Activated CD4-positive, alpha-beta memory T cell treated with anti-CD3 and anti-CD28 coated beads, Interleukin-2, amount 10 ng/mL, durations not matched to agents 7 days and 5 days (primary cell): ENCODE measurements at regions not wholly inside any gene's neighbourhood (a gene's known extent, or its start where the extent isn't known, plus 50 kb on each side); places are given as distances from the start of the nearest gene placed in this dataset.

ENCODE experiments used
- CTCF ChIA-PET: fragments of 350-600 bp; sonication (Branson Sonifier 250); formaldehyde crosslinking; loops from one replicate; lab custom pipeline; 2021; ENCODE audit warnings: antibody characterized with exemption, inconsistent platforms; lab: Charles Lee
- POLR2A ChIA-PET: fragments of 350-600 bp; sonication (Branson Sonifier 250); formaldehyde crosslinking; loops from one replicate; lab custom pipeline; 2021; ENCODE audit warnings: antibody characterized with exemption; lab: Charles Lee
- DNase-seq: peaks from one replicate; pipeline ENCODE4 v3.0.0-alpha.2; 2020
- H3K27ac Mint-ChIP-seq: one replicate; pipeline ENCODE4 v1.8.0; 2021; ENCODE audit warnings: mild to moderate bottlenecking, mixed read lengths
- H3K27me3 Mint-ChIP-seq: one replicate; pipeline ENCODE4 v1.8.0; 2021; ENCODE audit warnings: mixed read lengths
- H3K36me3 Mint-ChIP-seq: one replicate; pipeline ENCODE4 v1.8.0; 2021; ENCODE audit warnings: low read depth, mixed read lengths
- H3K4me1 Mint-ChIP-seq: one replicate; pipeline ENCODE4 v1.8.0; 2021; ENCODE audit warnings: mixed read lengths
- H3K4me3 Mint-ChIP-seq: one replicate; pipeline ENCODE4 v1.8.0; 2021; ENCODE audit warnings: mild to moderate bottlenecking, mixed read lengths
- H3K9me3 Mint-ChIP-seq: one replicate; pipeline ENCODE4 v1.8.0; 2021; ENCODE audit warnings: mixed read lengths

DNA sequence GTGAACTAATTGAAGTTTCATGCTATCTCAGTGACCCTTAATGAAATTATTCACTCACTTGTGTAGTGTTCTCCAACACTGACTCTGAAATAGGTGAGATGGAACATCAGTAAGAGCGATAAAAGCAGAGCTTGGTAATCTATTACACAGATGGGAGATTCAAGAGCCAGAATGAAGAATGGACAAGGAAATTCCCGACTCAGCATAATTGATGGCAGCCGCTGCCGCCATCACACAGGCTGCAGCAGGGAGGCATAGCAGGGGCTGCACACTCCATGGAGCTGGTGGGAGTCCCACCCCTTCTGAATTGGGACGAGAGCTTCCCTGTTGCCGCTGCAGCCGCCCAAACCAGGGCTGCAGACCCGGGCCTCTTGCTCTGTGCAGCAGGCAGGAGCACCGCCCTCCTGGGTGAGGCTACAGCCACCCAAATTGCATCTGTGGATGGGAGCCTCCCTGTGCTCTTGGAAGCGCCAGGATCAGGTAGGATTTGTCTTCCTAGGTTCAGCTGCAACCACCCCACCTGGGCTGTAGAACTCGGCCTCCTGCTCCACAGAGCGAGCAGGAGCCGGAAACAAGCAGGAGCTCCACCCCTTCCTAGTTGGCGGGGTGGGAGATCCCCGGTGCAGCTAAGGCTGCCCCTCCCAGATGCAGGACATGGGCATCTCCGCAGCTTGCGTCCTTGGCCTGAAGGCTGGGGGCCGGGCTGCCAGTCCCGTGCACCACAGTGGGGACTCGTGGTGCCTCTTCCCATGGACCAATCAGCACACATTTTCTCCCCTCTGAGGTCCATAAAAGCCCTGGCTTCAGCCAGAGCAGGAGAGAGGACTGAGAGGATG is 535.1 kb upstream of the LUZP2 start:
- DNase-seq, result no peak
- H3K4me3 Mint-ChIP-seq, result no peak overlapping the region
- ChIA-PET POLR2A (no interaction called here), CTCF (no interaction called here)
- H3K9me3 Mint-ChIP-seq, result peaks cover 8% of the 10 kb centered on the region
- H3K27ac Mint-ChIP-seq, result no peak overlapping the region
- no peaks in the 10 kb centered on the region for H3K4me1 Mint-ChIP-seq
- no peaks in the 10 kb centered on the region for H3K27me3 Mint-ChIP-seq
- H3K36me3 Mint-ChIP-seq, result no peaks in the 10 kb centered on the region

DNA sequence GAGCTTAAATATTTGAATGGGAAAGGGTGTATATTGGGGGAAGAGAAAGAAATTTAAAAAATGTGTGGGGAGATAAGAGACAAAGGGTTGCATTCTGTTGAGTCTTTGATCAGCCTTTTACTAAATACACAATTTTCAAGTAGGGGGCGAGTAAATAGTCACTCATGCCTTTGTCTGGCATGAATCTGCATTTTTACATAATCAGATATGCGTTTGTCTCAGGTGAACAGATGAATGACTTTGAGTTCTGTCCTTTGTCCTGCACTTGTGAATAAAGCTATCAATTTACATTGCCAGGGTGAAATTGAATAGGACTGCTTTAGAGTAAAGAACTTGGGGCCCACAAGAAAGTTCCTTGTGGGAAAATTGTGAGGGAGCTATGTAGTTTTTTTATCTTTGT is 523.6 kb upstream of the LUZP2 start:
- DNase-seq, result no peak
- H3K36me3 Mint-ChIP-seq, result no peaks in the 10 kb centered on the region
- no peaks in the 10 kb centered on the region for H3K27me3 Mint-ChIP-seq
- ChIA-PET CTCF (no interaction called here), POLR2A (no interaction called here)
- no peak overlapping the region for H3K27ac Mint-ChIP-seq
- no peaks in the 10 kb centered on the region for H3K4me1 Mint-ChIP-seq
- peaks cover 2% of the 10 kb centered on the region for H3K9me3 Mint-ChIP-seq
- H3K4me3 Mint-ChIP-seq, result no peak overlapping the region

DNA sequence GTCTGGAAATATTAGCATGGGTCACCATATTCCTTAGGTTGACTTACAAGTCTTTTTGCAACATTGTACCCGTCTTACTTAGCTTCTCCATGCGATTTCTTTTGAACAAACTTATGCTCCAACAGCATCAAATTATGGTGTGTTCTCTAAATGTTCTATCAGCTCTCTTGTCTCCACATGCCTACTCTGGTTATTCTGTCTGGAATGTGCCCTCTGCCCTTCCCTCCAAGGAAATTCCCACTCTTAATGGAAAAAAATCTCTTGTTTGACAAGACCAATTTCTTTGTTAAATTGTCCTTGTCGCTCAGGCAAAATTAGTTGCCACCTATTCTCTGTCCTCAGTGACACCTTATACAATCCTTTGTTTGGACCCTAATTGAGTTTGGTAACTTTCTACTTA is 522.8 kb upstream of the LUZP2 start:
- Mint-ChIP-seq H3K27ac (no peak overlapping the region), H3K4me1 (no peaks in the 10 kb centered on the region), H3K4me3 (no peak overlapping the region), H3K27me3 (no peaks in the 10 kb centered on the region), H3K9me3 (peaks cover 2% of the 10 kb centered on the region), H3K36me3 (no peaks in the 10 kb centered on the region)
- ChIA-PET POLR2A (no interaction called here), CTCF (no interaction called here)
- DNase-seq, result no peak

DNA sequence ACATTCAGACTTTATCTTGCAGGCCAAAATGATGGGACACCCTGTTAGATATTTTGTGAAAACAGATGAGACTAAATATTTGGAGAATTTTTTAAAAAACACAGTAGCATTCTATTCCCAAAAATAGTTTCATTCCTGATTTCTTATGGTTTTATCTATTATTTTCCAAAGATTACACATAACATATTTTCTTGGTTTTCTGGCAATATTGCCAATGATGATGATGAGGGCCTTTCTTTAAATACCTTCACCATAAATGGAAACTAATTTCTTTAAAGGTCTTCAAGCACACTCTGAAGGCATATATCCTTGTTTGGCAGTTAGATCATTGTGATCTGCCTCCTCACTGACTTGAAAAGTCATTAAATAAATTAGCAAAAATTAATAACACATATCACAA is 522.3 kb upstream of the LUZP2 start:
- CTCF ChIA-PET, result no interaction called here
- H3K27me3 Mint-ChIP-seq, result no peaks in the 10 kb centered on the region
- POLR2A ChIA-PET, result no interaction called here
- H3K36me3 Mint-ChIP-seq, result no peaks in the 10 kb centered on the region
- H3K4me1 Mint-ChIP-seq, result no peaks in the 10 kb centered on the region
- no peak for DNase-seq
- H3K9me3 Mint-ChIP-seq, result peaks cover 2% of the 10 kb centered on the region
- H3K27ac Mint-ChIP-seq, result no peak overlapping the region
- H3K4me3 Mint-ChIP-seq, result no peak overlapping the region

DNA sequence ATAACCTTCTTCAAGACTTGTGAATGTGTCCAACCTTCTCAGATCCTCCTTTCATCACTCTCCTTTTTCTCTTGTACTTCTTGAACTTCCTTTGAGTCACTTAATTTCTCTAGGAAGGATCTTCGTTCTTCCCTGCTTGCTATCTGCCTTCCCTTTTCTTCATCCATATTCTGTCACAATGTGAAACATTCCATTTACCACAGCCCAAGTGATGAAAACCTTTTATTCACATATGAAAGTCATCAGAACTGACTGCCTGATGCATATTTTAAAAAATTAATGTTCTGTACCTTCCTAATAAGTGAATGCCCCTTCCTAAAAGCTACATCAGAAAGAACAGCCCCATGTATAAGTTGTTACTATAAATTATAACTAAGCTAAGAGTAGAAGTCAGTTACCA is 520.4 kb upstream of the LUZP2 start:
- H3K36me3 Mint-ChIP-seq, result no peaks in the 10 kb centered on the region
- H3K27me3 Mint-ChIP-seq, result no peaks in the 10 kb centered on the region
- H3K27ac Mint-ChIP-seq, result no peak overlapping the region
- CTCF ChIA-PET, result no interaction called here
- no peaks in the 10 kb centered on the region for H3K4me1 Mint-ChIP-seq
- POLR2A ChIA-PET, result no interaction called here
- no peak overlapping the region for H3K4me3 Mint-ChIP-seq
- no peak for DNase-seq
- peaks cover 2% of the 10 kb centered on the region for H3K9me3 Mint-ChIP-seq

DNA sequence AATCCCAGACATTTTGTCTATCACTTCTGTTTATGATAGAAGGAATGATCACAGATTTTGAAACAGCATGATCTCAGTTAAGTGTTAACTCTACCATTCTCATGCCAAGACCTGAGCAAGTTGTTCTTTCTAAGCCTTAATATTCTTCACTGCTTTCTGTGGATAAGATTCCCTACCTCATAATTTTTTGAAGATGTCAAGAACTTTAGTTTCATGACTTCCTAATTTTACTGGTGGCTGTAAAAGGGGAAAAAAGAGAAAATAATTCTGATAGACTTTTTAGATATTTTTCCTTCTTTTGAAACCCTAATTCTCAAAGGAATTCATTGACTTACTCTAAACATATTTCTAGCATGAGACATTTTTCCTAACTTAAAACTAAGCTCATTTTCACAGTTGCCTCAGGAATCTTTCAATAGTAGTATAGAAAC is 520.0 kb upstream of the LUZP2 start:
- H3K4me3 Mint-ChIP-seq, result no peak overlapping the region
- peaks cover 2% of the 10 kb centered on the region for H3K9me3 Mint-ChIP-seq
- no peaks in the 10 kb centered on the region for H3K27me3 Mint-ChIP-seq
- ChIA-PET POLR2A (no interaction called here), CTCF (no interaction called here)
- no peaks in the 10 kb centered on the region for H3K36me3 Mint-ChIP-seq
- DNase-seq, result no peak
- H3K27ac Mint-ChIP-seq, result no peak overlapping the region
- no peaks in the 10 kb centered on the region for H3K4me1 Mint-ChIP-seq

DNA sequence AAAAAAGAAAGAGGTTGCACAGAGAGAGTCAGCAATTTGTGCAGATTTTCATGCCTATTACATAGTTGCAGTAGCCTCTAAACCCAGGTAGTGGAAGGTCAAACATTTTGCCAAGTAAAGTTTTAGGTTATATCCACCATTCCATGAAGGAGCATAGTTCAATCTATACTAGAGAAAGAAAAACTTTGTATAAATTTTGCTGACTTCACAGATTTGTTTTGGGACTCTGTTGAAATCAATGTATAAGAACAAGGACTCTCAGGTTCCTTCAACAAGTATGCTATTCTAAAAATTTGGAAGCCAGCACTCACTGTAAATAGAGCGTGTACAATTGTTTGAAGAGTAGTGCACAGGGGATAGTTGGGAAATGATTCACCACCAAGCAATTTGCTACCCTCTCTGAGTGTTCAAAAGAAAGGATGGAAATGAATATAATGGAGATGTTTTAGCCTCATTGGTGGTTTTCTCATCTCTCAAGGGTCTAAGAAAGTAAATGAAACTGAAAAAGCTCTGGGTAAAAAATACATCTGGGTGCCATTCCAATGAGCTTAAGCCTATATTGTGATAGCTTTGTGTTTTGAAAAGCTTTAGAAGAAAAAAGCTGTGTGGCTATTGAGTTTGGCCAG is 508.4 kb upstream of the LUZP2 start:
- Mint-ChIP-seq H3K27ac (no peak overlapping the region), H3K27me3 (no peaks in the 10 kb centered on the region), H3K4me3 (no peak overlapping the region), H3K36me3 (no peaks in the 10 kb centered on the region), H3K9me3 (peaks cover 7% of the 10 kb centered on the region), H3K4me1 (no peaks in the 10 kb centered on the region)
- POLR2A ChIA-PET, result no interaction called here
- no peak for DNase-seq
- CTCF ChIA-PET, result no interaction called here

DNA sequence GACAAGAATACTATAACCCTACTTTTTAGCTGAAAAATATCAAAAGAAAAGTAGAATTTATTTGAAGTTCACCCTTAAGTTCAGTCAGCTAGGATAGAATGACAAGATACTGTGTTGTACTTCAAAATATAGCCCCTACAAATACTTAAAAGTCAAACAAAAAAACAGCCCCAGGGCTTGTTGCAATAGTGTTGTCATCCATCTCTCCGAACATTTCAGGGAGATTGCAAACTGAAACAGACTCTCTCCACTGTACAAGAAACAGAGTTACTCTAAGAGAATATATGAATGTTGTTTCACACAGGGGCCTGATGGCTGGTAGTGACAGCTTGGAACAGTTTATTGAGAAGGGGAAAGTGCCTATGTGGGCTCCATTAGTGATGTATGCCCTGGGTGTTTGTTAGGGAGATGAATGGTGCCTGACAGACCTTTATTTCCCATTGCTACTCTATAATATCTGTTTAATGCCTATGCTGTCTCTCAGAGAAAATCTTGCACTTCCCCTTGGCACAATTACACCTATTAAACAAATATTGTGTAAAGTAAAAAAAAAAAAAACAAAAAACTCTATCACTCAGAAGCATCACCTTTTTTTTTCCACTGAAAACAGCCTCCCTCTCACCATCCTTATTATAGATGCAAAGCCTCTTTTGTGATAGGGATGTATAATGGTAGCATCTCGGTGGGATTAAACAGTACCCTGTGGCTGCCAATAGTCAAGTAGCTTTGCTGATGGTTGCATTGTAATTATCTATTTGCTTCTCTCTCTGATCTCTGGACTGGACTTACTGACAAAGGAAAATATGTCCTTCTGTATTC is 506.3 kb upstream of the LUZP2 start:
- POLR2A ChIA-PET, result no interaction called here
- no peaks in the 10 kb centered on the region for H3K36me3 Mint-ChIP-seq
- no peak for DNase-seq
- no peaks in the 10 kb centered on the region for H3K27me3 Mint-ChIP-seq
- H3K9me3 Mint-ChIP-seq, result peaks cover 7% of the 10 kb centered on the region
- H3K4me3 Mint-ChIP-seq, result no peak overlapping the region
- no peaks in the 10 kb centered on the region for H3K4me1 Mint-ChIP-seq
- H3K27ac Mint-ChIP-seq, result no peak overlapping the region
- CTCF ChIA-PET, result no interaction called here

DNA sequence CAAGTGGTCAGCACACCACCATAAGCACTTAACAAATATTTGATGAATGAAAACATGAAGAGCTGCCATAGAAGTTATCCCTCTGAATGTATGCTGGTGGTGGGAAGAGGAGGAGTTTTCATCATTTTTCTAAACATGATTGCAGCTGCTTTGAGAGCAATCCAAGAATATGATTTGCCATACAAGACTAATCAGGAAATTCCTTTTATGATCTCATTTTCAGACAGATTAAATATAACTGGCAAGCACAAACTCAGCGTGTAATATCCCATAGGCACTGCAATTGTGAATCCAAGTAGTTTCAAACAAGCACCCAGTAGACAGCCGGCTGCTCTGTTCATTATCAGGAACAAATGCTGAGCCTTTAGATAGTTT is 505.7 kb upstream of the LUZP2 start:
- Mint-ChIP-seq H3K4me3 (no peak overlapping the region), H3K27ac (no peak overlapping the region), H3K4me1 (no peaks in the 10 kb centered on the region), H3K9me3 (peaks cover 9% of the 10 kb centered on the region), H3K36me3 (no peaks in the 10 kb centered on the region), H3K27me3 (no peaks in the 10 kb centered on the region)
- POLR2A ChIA-PET, result no interaction called here
- no peak for DNase-seq
- CTCF ChIA-PET, result no interaction called here

DNA sequence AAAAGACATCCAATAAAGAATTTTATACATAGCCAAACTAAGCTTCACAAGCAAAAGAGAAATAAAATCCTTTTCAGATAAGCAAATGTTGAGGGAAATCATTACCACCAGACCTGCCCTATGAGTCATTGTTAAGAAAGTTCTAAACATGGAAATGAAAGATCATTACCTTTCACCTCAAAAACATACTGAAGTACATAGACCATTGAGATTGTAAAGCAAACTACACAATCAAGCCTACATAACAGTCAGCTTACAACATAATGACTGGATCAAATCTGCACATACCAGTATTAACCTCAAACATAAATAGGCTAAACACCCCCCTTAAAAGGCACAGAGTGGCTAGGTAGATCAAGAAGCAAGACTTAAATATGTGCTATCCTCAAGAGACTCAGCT is 501.0 kb upstream of the LUZP2 start:
- H3K27ac Mint-ChIP-seq, result no peak overlapping the region
- POLR2A ChIA-PET, result no interaction called here
- H3K9me3 Mint-ChIP-seq, result peaks cover 13% of the 10 kb centered on the region
- CTCF ChIA-PET, result no interaction called here
- no peaks in the 10 kb centered on the region for H3K4me1 Mint-ChIP-seq
- no peak for DNase-seq
- H3K4me3 Mint-ChIP-seq, result no peak overlapping the region
- H3K27me3 Mint-ChIP-seq, result no peaks in the 10 kb centered on the region
- no peaks in the 10 kb centered on the region for H3K36me3 Mint-ChIP-seq

DNA sequence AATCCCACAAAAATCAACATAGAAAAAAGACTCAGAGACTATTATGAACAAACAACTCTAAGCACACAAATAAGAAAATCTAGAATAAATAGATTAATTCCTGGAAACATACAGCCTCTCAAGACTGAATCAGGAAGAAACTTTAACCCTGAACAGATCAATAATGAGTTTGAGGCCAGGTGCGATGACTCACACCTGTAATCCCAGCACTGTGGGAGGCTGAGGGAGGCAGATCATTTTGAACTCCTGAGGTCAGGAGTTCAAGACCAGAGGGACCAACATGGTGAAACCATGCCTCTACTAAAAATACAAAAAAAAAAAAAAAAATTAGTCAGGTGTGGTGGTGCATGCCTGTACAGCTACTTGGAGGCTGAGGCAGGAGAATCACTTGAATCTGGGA is 499.5 kb upstream of the LUZP2 start:
- Mint-ChIP-seq H3K36me3 (no peaks in the 10 kb centered on the region), H3K27me3 (no peaks in the 10 kb centered on the region), H3K27ac (no peak overlapping the region), H3K4me1 (no peaks in the 10 kb centered on the region), H3K4me3 (no peak overlapping the region), H3K9me3 (peaks cover 13% of the 10 kb centered on the region)
- DNase-seq, result no peak
- ChIA-PET CTCF (no interaction called here), POLR2A (no interaction called here)

DNA sequence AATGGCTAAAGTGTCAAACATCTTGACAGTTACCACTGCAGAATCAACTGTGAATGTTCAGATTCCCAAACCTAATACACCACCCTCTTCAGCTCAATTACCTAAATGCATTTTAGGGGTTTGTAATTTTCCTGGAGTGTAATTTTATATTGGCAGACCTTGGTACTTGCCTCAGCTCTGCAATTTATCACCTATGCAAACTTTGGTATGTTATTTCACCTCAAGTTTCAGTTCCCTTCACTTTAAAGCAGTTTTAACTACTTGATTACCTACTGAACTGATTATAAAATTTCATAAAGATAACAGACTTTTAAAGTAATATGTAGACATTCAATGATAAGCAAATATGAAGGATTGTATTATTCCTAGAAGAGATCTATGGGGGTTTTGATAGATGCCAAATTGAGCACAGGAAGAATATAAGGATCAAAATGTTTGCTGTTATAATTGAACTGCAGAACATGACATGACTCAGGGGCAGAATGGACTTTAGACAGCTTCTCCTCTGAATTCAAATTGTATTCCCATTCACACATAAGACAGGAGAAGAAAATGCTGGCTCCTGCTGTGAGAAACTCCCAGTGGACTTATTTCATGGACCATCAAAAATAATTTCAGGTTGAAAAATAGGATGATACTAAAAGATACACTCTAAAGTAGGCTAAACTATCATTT is 491.5 kb upstream of the LUZP2 start:
- CTCF ChIA-PET, result no interaction called here
- Mint-ChIP-seq H3K27ac (no peak overlapping the region), H3K4me1 (no peaks in the 10 kb centered on the region), H3K27me3 (no peaks in the 10 kb centered on the region), H3K9me3 (peaks cover 12% of the 10 kb centered on the region), H3K4me3 (no peak overlapping the region), H3K36me3 (no peaks in the 10 kb centered on the region)
- no peak for DNase-seq
- POLR2A ChIA-PET, result no interaction called here

DNA sequence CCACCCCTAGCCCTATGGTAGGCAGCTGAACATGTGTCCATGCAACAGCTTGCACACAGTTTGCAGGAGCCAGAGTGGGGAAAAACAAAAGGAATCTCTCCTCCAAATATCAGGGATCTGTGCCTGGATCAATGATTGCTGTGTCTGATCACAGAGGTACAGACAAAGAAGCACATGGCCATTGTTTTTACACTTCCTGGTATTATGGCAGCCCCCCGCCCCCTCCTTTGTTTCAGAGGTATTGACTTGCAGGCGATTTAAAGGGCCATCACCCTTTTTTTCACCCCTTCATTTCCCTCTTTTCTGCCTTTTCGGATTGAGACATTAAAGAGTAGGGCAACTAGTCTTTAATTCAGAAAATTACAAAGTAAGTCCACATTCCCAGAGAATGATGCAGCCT is 453.0 kb upstream of the LUZP2 start:
- no peaks in the 10 kb centered on the region for H3K36me3 Mint-ChIP-seq
- no peaks in the 10 kb centered on the region for H3K4me1 Mint-ChIP-seq
- no peak overlapping the region for H3K4me3 Mint-ChIP-seq
- H3K27me3 Mint-ChIP-seq, result no peaks in the 10 kb centered on the region
- H3K9me3 Mint-ChIP-seq, result peaks cover 12% of the 10 kb centered on the region
- no peak for DNase-seq
- POLR2A ChIA-PET, result no interaction called here
- CTCF ChIA-PET, result no interaction called here
- H3K27ac Mint-ChIP-seq, result no peak overlapping the region
